ENCODE measurements at regions not wholly inside any gene's neighbourhood (a gene's known extent, or its start where the extent isn't known, plus 50 kb on each side); places are given as distances from the start of the nearest gene placed in this dataset.

DNA sequence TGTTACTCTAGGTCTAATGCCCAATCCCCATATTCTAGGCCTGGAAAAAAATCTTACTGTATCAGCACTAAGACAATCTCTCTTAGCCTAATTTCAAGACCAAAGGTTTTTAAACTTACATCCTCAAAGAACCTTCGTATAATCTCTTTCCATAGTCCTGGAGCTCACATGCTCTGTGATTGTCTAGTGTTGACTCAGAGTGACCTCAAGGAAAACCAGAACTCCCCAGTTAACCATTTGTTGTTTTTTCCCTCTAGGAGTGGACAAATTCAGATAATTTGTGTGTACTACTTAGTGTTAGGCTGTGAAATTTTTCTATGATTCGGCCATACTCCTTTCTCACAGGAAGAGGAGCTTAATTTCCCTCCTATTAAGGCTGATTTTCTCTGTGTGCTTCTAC, 536.1 kb downstream of the SLC4A3 start:
- no peak for DNase-seq (ENCODE audit: low read depth in 2 of 2)

DNA sequence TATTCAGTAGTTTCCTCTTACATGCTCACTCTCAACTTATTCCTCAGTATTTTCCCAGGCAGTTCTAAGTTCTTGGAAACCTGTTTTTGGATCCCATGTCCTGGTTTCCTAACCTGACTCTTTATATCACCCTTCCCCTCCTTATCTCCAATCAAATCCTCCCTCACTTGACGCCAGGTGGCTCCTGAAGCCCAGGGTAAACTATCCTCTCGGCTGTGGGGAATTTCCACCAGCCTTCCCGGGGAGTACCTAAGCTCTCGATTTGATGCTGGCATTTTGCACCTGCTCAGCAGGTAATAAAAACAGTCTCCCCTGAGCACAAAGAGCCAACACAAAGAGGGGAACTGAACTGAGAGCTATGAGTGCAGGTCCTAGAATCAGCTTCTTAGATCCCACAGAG, 538.0 kb downstream of the SLC4A3 start:
- no peak for DNase-seq (ENCODE audit: low read depth in 2 of 2)

DNA sequence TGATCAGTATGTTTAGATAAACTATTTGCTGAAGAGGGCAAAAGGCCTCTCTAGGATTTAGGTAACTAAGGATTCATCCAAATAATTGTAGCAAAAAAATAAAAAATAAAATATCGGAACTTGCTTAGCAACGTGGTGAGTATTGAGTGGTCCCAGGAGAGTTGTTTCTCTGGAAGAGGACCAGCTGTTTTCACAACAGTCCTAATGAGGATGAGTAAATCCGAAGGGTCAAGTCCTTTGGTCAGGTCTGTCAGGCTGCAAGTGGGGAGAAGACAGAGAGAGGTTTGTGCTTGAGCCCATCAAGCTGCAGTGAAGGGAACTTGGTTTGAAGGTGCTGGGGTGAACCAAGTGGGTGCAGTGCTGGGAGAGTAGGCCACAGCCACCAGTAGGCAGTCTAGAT, 539.2 kb downstream of the SLC4A3 start:
- no peak for DNase-seq (ENCODE audit: low read depth in 2 of 2)

DNA sequence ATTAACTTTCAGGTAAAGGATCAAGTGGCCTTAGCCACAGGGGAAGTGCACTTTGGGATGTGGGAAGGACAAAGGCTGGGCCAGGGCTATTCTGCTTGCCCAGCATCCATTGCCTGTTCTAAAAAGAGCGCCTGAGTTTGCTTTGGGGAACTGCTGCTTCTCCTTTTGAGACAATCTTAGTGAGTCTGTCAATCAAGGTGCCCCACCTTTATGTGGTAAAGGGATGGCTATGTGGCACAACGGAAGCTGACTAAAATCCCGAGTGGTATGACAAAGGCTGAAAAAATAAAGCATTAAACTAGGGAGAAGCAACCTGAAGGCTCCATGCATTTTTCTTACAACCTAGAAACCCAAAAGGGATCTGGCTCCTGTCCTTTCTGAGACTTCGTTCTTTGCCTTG, 540.5 kb downstream of the SLC4A3 start:
- DNase-seq (ENCODE audit: low read depth in 2 of 2): no peak

DNA sequence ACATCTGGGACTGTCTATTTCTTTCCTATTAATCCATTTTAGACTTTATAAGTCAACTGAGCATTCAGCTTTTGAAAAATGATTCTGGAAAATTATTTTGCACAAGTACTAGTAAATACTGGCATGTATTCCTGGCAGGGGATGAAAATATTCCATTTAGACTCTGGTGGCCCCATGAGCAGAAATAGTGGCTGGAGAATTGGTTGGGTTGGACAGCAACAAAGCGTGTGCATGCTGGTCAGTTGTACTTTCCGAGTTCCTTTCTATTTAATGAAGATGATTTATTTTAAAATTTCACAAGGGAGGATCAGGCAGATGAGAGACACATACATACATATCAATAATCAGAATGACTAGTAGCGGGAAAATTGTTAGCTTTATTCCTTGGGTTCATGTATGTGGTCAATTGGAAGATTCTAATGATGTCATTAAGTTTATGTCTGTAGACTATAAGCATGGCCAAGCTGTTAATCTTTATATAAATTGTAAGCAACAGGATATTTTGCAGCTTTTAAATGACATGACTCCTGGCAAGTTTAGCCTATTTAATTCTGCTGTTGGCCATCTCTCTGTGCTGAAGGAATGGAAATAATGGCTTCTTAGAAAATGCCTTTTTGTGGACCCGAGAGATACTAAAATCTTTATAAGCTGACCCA, 541.6 kb downstream of the SLC4A3 start:
- DNase-seq (ENCODE audit: low read depth in 2 of 2): no peak

DNA sequence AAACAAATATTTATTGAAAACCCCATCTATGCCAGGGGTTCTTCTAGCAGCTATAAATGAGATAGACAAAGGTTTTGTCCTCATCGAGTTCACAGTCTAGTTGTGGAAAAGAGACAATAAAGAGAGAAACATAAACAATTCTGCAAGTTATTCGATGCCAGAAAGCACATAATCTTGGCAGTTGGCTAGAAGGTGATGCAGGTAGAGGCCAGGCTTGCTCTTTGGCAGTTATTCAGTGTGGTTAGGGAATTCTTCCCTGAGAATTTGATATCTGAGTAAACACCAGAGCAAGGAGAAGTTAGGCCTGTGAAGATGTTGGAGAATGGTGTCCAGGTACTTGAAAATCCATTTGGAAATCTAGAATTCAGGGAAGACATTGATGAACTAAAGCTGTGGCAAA, 547.4 kb downstream of the SLC4A3 start:
- no peak for DNase-seq (ENCODE audit: low read depth in 2 of 2)

DNA sequence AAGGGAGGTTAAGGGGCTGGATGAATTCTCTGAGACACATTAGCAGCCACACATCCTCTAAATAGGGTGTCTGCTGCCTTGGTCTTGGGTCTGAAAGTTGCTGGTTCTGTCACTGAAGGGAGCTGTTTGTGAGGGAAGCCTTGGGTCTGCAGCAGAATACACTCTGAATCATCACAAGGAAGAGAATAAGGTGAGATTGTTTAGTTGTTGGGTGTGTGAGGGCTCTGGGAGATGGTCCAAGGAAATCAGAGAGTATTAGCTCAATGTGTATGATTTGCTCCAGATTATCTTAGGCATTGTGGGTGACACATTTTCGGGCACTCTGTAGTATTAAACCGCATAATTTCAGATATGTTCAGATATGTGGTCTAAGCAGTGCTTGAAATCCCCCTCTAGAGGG, 548.5 kb downstream of the SLC4A3 start:
- no peak for DNase-seq (ENCODE audit: low read depth in 2 of 2)

DNA sequence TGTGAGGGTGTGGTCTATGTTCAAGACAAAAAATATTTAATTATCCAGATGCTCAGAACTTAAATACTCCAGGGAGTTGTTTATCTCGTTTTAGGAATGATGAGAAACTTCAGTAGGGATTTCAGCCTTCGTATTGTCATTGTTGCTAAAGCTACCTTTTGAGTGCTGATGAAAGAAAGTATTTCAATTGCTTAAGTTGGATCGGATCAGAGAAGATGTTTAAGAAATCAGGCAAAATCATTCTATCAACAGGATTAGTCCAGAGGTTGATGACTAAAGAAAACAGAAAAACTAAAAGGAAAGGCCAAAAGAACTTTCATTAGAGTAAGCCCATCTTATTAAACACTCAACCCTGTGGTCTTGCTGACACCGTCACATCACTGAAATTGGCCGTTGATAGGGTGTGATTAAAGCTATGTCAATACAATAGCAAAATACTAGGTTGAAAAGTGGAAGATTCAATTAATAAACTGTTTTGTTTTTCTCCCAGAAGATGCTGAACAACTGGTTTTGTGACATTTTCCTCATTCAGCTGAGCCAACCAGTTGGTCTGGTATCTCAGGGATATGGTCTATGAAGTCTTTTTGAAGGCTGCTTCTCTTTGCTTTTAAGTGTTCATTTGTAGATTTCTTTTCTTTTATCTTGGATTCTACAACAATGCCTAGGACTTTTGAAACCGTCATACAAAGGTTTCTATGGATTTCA, 551.7 kb downstream of the SLC4A3 start:
- no peak for DNase-seq (ENCODE audit: low read depth in 2 of 2)

DNA sequence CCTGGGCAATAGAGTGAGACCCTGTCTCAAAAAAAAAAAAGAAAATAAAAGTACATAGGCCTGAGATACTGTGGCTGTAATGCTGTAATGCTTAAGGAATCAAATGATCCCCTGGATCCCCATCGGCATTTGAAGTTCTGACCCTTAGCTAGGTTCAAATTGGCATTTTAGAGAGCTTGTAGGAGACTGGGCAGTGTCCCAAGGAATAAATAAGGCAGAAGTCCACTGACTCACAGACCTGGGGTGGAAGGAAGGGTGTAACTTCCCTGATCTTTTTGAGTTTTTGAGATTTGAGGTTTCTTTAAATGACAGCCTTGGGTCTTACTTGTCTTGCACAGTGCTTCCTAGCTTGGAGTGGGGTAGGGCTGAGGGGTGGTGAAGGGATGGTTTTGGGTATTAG, 553.7 kb downstream of the SLC4A3 start:
- no peak for DNase-seq (ENCODE audit: low read depth in 2 of 2)

DNA sequence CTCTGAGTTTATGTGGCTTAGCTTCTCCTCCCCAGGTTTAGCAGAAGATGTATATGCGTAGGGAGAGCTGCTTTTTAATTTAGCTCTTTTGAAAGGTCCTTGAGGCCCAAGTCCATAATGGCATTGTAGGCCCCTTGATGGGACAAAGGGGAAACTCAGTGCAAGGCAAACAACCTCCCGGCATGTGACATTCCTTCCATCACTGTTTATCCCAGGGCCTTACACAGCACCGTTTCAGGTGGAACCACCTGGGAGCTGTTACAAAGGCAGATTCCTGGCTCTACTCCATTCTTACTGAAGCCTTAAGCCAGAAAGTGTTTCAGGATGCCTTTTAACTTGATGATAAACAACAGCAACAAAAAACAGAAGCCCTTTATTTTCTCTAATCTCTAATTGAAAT, 555.4 kb downstream of the SLC4A3 start:
- no peak for DNase-seq (ENCODE audit: low read depth in 2 of 2)

DNA sequence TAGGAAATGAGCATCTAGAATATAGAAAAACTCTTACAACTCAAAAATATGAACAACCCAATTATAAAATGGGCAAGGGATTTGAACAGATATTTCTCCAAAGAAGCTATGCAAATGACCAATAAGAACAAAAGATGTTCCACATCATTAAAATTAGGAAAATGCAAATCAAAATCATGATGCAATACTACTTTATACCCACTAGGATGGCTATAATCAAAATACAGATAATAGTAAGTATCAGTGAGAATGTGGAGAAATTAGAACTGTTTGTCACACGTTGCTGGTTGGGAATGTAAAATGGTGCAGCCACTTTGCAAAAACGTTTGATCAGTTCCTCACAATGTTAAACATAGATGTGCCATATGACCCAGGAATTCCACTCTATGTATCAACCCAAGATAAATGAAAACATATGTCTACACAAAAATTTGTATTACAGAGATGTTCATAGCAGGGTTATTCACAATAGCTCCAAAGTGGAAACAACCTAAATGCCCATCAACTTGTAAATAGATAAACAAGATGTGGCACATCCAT, 558.4 kb downstream of the SLC4A3 start:
- DNase-seq (ENCODE audit: low read depth in 2 of 2): peak in 1 of 2 experiments; percentile 19

DNA sequence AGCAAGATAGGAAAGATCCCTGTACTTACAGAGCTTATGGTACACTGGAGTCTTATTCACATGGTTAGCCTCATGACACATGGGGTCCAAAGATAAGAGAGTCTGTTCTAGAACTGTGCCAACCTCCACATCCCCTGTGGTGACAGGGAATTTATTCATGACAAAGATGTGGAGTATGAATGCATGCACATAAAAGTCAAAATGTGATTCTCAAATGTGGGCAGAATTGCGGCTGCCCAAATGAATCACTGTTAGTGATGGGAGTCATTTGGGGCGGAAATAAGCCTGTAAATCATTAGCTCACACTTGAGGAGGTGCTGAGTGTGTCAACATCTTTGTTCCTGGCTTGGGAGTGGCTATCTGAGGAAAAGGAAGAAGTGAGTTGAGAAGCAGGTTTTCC, 560.6 kb downstream of the SLC4A3 start:
- peak; percentile 44 to 56 for DNase-seq (ENCODE audit: low read depth in 2 of 2)

DNA sequence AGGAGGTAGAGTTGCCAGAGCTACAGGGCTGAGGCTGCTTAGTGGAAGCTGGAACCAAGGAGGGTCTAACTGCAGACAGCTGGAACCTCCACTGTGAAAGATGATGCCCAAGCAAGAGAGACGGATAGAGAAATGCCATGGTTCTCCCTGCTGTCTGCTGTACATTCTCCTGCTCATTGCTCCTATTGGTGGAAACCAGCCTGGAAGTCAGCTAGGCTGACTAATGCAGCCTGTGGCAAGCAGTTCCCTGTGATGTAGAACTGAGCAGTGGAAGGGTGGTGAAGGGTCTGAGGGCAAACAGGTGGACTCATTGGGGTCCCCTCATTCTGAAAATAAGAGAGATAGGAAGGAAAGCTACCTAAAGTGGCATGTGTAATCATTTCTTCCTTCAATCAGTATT, 563.6 kb downstream of the SLC4A3 start:
- no peak for DNase-seq (ENCODE audit: low read depth in 2 of 2)

DNA sequence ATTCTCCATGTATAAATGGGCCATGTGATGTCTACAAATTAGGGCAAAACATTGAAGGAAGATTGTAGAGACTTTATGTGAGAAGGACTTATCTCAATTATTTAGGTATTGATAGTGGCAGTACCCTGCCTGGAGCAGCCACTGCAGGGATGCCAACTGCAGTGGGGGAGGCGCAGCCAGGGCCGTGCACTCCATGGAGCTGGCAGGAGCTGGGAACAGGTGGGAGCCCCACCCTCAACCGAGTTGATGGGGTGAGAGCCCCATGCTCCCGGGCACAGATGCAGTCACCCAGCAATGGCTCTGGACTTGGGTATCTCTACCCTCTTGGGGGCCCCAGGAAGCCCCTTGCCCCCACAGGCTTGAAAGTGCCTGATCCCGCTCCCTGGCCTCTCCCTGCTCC, 564.3 kb downstream of the SLC4A3 start:
- no peak for DNase-seq (ENCODE audit: low read depth in 2 of 2)

DNA sequence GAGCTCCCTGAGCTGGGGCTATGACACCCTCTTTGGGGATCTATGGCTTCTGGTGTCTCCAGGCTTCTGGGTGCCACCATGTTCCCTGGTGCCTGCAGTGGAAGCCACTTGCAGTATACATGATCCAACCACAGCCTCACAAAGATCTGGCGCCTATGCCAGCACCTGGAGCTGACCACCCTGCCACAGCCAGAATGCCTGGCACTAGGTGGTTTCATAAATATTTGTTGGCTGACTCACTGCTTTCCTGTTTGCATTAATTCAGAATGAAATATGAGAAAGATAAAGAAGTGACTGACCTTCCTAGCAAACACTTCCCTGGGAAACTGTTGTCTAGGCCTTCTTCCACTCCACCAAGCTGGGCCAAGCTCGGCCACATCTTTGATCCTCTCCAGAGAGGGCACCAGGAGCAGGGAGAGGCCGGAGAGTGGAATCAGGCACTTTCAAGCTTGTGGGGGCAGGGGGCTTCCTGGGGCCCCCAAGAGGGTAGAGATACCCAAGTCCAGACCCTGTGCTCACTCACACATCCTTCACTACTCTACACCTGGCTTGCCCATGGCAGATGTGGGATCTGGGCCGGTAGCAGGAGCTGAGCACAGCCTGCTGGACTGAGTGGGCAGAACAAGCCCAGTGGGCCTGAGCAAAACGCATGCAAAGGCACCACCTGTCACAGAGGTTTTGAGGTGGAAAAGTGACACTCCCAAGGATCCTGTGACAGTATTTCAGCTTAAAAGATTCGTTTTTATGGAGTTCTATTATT, 565.7 kb downstream of the SLC4A3 start:
- DNase-seq (ENCODE audit: low read depth in 2 of 2): no peak

DNA sequence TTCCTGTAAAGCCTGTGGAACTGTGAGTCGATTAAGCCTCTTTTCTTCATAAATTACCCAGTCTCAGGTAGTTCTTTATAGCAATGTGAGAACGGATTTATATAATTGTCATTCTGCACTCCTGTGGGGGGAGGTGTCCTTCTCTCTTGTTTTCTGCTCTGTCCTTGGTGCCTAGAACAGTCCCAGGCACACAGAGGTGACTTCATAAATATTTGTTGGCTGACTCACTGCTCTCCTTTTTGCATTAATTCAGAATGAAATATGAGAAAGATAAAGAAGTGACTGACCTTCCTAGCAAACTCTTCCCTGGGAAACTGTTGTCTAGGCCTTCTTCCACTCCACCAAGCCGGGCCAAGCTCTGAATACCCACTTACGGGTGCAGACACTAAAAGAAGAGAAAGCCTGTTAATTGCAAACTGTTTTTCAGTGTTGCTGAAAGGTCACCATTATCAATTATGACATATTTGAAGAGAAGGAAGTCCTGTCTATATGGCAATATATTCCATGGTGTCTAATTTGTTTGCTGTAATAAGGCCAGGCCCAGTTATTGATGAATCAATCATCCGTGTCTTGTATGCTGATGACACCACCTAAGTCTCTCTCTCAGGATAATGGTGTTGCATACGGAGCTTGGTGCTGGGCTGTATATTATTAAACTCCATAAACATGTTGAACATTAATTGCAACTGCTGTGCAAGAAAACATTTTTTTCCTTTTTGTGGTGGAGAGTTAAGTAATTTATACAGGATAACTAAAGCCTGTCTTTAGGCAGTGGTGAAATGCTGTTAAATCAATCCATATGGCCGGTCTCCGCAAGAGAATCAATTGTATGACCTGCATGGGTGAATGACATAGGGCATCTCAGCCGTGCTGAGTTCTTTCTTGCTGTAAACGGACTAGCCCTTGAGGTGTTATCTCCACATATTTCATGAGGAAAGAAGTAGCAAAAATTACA, 567.5 kb downstream of the SLC4A3 start:
- peak; percentile 73 to 74 for DNase-seq (ENCODE audit: low read depth in 2 of 2)

DNA sequence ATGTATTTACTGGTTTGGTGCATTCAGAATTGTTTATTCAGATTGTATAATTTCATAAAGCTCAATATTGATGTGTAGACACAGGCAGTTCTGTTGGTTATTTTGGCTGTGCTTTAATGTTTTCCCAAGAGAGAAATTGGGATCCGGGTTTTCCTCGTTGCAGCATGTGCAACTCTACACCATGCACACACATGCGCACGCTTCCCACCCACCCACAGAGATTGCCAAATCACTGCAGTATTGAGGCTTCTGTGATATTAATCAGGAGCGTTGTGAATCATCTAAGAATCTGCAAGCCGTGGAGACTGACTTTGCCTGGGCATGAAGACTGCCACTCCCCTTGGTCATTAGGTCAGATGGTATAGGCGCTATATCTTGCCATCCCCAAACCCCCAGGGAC, 571.5 kb downstream of the SLC4A3 start:
- peak; percentile 84 for DNase-seq (ENCODE audit: low read depth in 2 of 2)

DNA sequence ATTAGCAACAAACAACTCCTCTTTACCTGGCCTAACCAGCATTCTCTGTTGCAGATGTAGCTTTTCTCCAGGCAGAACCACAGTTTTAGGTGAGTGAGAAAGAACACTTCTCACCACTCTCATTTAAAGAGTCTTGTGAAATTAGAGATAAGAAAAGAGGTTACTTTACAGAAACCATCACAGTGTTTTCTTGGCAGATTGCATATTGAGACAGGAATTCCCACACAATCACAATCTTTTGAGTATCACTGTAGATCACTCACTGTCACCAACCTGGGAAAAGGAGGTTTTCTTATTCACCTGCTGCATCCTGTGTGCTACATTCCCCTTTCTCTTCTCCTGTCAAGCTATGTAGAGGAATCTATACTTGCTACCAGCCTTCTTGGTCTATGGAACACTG, 574.6 kb downstream of the SLC4A3 start:
- DNase-seq (ENCODE audit: low read depth in 2 of 2): no peak

DNA sequence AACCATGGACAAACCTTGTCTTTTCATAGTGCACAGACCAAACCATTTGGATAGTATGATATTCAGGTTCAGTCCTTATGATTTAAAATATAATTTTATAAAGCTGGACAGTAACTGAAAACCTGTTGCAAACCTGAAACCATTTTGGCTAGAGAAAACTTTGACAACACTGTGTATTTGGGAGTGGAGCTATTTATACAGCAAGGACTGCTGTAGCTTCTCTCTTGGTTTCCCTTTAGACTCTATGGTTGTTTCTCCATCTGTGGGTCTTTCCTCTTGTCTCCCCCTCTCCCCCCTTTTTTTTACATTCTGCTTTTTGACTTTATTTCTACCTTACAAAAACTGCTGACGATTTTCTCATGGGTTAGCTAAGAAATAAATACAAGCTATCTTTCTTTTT, 581.7 kb downstream of the SLC4A3 start:
- DNase-seq (ENCODE audit: low read depth in 2 of 2): no peak

DNA sequence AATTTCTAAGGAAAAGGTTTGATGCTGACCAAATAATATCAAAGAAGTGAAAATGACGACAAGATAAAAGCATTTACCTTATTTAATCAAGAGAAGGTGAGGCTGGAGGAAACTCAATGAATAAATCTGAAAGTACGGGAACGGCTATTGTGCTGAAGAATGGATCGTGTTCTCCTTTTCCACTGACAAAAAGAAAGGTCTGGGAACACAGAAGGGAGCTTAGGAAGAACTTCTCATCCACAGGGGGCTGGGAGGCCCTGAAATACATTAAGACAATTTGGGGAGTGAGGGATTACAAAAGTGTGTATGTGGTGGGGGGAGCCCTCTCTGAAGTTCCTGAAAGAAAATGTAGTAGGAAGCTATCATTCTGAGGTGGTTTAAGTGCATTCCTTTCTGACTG, 582.3 kb downstream of the SLC4A3 start:
- DNase-seq (ENCODE audit: low read depth in 2 of 2): no peak

DNA sequence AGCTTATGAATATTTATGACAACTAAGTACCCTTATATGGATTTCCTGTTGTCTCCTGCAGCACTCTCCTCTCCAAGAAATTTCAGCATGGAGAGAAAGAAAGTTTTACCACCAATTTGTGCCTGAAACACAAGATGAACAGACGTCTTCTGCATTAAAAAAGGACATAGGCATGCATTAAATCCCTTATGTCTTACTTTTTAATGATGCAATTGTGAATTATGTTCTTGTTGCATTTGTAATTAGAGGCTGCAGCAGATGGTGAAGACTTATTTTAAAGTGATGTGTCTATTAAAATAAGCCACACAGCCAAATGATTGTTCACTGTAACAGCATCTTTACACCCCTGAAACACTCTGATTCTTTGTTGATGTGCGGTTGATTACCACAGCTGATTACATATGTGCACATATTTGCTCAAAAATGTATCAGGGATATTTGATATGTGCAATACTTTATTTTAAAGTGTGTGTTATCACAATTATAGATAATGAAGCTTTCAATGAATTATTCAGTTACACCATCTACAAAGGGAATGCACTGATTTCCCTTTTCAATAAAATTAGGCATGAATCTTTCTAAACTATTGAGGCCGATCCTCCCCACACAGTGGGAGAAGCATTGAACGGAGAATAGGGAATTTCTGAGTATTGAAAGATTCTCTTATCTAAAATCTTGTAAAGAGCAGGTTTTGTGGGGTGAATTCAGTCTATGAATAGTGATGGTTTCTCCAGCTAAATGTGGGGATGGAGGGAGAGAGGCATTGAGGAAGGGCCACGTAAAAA, 585.1 kb downstream of the SLC4A3 start:
- DNase-seq (ENCODE audit: low read depth in 2 of 2): no peak

Measured in fibroblast of skin of left quadriceps (primary cell).